ENCODE measurements at regions not wholly inside any gene's neighbourhood (a gene's known extent, or its start where the extent isn't known, plus 50 kb on each side); places are given as distances from the start of the nearest gene placed in this dataset.
"Not testable (repeated sequence)": the region's sequence is repeated elsewhere in the genome, so short reads cannot be mapped to it uniquely, and the experiment has no call there.

DNA sequence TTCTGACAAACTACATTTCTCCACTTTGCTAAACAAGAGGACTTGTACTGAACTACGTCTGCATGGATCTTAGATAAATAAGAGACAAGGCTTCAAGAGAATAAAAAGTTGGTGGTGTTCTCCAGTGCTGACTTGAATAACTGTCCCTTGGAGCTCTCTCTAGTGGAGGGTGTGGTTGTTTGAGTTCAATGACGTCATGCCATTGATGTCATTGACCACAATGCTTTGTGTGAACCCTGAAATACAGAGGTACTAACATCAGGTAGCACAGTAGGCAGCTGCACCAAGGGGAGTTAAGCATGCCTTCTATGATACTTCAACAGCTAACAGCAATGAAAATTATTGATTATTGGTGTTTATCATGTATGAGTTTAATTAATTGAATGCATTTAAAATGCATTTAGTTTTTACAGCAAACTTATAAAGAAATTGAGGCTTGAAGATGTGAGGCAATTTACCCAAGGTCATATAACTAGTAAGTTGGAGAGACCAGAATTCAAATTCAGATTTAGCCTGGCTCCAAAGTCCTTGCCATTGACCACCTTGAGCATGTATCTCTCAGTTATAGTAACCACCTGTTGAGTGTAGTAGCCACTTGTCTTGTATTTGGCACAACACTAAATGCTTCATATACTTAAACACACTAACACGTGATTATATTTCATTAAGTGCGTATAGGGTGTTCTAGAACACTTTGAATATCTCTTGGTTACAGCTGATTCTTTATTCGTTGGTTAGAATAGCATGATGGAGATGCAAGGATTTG, 126.0 kb upstream of the ANKRD28 start:
- in situ Hi-C loops (cut with MboI; ENCODE audit: low sequenced_read_pairs), result no loop called here
- no peak for DNase-seq (ENCODE audit: low spot score in 2 of 2)
- Histone ChIP-seq H3K9me3 (no peaks in the 10 kb centered on the region), H3K4me1 (no peaks in the 10 kb centered on the region), H3K36me3 (replicated peaks) (no peaks in the 10 kb centered on the region), H3K27me3 (ENCODE audit: low read depth) (0 out of 2 replicates have a peak, but pooled peaks cover 2% of the 10 kb centered on the region), H3K4me3 (no peak overlapping the region)

DNA sequence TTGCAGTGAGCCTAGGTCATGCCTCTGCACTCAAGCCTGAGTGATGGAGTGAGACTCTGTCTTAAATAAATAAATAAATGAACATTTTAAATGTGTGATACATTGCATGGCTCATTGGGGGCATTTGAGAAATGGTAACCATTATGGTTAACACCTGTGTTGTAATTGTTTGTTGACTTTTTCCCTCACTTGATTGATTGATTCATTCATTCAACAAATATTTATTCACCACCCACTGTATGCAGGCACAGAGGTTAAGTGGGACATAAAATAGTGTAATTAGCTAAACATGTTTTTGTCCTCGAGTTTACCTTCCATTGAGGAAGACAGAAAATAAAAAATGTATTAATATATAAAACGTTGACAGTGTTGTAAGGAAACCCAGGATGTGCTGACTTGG, 127.1 kb upstream of the ANKRD28 start:
- in situ Hi-C loops (cut with MboI; ENCODE audit: low sequenced_read_pairs), result no loop called here
- no peaks in the 10 kb centered on the region for H3K9me3 ChIP-seq
- no peak overlapping the region for H3K4me3 ChIP-seq
- no peak for DNase-seq (ENCODE audit: low spot score in 2 of 2)
- no peaks in the 10 kb centered on the region for H3K36me3 ChIP-seq (replicated peaks)
- 0 out of 2 replicates have a peak, but pooled peaks cover 2% of the 10 kb centered on the region for H3K27me3 ChIP-seq (ENCODE audit: low read depth)
- H3K4me1 ChIP-seq, result no peaks in the 10 kb centered on the region

- H3K9me3 ChIP-seq, result no peaks in the 10 kb centered on the region
- no peak overlapping the region for H3K4me3 ChIP-seq
- 0 out of 2 replicates have a peak, but pooled peaks cover 2% of the 10 kb centered on the region for H3K27me3 ChIP-seq (ENCODE audit: low read depth)
- H3K4me1 ChIP-seq, result no peaks in the 10 kb centered on the region
- no peaks in the 10 kb centered on the region for H3K36me3 ChIP-seq (replicated peaks)
- in situ Hi-C loops (cut with MboI; ENCODE audit: low sequenced_read_pairs), result no loop called here
- no peak for DNase-seq (ENCODE audit: low spot score in 2 of 2)
These were observed 129.1 kb upstream of the ANKRD28 start for GRCh38 chr3:15926871-15927270.

DNA sequence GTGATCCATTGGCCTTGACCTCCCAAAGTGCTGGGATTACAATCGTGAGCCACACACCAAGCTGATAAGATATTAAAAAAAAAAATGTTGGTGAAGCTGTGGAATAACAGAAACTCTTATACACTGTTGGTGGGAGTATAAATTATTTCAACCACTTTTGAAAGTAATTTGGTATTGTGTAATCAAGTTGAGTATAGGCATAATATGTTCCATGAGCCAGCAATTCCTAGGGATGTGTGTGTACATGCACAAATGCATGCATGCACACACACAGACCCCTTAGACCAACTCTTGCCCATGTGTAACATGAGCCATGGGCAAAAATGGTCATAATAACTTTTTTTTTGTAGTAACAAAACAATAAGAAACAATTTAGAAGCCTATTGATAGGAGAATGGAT, 130.2 kb upstream of the ANKRD28 start:
- DNase-seq (ENCODE audit: low spot score in 2 of 2), result no peak
- no peak overlapping the region for H3K4me3 ChIP-seq
- H3K27me3 ChIP-seq (ENCODE audit: low read depth), result 0 out of 2 replicates have a peak, but pooled peaks cover 2% of the 10 kb centered on the region
- no peaks in the 10 kb centered on the region for H3K36me3 ChIP-seq (replicated peaks)
- no peaks in the 10 kb centered on the region for H3K9me3 ChIP-seq
- no peaks in the 10 kb centered on the region for H3K4me1 ChIP-seq
- in situ Hi-C loops (cut with MboI; ENCODE audit: low sequenced_read_pairs), result no loop called here

GRCh38 chr3:15929944-15930571, 132.3 kb upstream of the ANKRD28 start:
- in situ Hi-C loops (cut with MboI; ENCODE audit: low sequenced_read_pairs), result no loop called here
- DNase-seq (ENCODE audit: low spot score in 2 of 2), result no peak

GRCh38 chr3:15932348-15933300, 134.8 kb upstream of the ANKRD28 start:
- DNase-seq (ENCODE audit: low spot score in 2 of 2), result no peak
- no peak overlapping the region for H3K4me3 ChIP-seq
- no peaks in the 10 kb centered on the region for H3K36me3 ChIP-seq (replicated peaks)
- H3K27me3 ChIP-seq (ENCODE audit: low read depth), result no peaks in the 10 kb centered on the region
- H3K4me1 ChIP-seq, result no peaks in the 10 kb centered on the region
- H3K9me3 ChIP-seq, result no peaks in the 10 kb centered on the region
- in situ Hi-C loops (cut with MboI; ENCODE audit: low sequenced_read_pairs), result no loop called here

More at GRCh38 chr3:15929944-15930571, 132.3 kb upstream of the ANKRD28 start:
- no peak overlapping the region for H3K4me3 ChIP-seq
- no peaks in the 10 kb centered on the region for H3K36me3 ChIP-seq (replicated peaks)
- no peaks in the 10 kb centered on the region for H3K27me3 ChIP-seq (ENCODE audit: low read depth)
- no peaks in the 10 kb centered on the region for H3K4me1 ChIP-seq
- no peaks in the 10 kb centered on the region for H3K9me3 ChIP-seq

GRCh38 chr3:15933439-15934139, 135.8 kb upstream of the ANKRD28 start:
- in situ Hi-C loops (cut with MboI; ENCODE audit: low sequenced_read_pairs), result no loop called here
- Histone ChIP-seq H3K9me3 (no peaks in the 10 kb centered on the region), H3K27me3 (ENCODE audit: low read depth) (no peaks in the 10 kb centered on the region), H3K36me3 (replicated peaks) (no peaks in the 10 kb centered on the region), H3K4me1 (no peaks in the 10 kb centered on the region), H3K4me3 (no peak overlapping the region)
- DNase-seq (ENCODE audit: low spot score in 2 of 2), result no peak

DNA sequence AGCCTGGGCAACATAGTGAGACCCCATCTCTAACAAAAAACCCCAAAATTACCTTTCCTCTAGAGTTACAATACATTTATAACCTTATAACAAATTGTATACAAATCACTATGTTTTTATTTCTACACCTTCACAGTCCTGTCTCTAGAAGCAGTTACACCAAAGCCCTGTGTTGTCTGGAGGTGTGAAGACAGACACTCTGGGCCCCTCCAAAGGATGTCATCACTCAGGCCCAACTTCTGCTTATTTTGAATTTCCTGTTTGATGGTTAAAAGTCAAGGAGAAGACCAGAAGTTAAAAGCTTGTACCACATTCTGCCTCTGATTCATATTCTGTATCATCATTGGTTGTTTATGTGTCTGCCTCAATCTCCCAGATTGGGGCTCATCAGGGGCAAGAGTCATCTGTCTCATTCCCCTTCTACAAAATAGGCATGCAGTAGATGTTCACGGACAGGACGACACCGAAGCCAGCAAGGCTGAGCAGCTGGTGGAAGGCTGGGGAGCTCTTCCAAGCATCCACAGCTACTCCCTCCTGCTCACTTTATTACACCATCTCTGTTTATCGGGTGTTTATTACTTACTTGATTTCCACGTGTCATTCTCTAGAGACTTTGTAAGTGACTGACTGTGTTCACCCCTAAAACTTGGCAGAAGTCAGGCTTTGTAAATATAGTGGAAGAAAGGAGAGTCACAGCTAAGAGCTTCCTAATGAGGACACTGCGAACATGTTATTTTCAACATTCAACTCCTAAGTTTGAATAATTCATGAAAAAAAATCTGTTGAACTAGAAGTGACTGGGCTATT, 136.8 kb upstream of the ANKRD28 start:
- Histone ChIP-seq H3K9me3 (no peaks in the 10 kb centered on the region), H3K4me1 (no peaks in the 10 kb centered on the region), H3K36me3 (replicated peaks) (no peaks in the 10 kb centered on the region), H3K4me3 (no peak overlapping the region), H3K27me3 (ENCODE audit: low read depth) (no peaks in the 10 kb centered on the region)
- in situ Hi-C loops (cut with MboI; ENCODE audit: low sequenced_read_pairs), result no loop called here
- no peak for DNase-seq (ENCODE audit: low spot score in 2 of 2)

DNA sequence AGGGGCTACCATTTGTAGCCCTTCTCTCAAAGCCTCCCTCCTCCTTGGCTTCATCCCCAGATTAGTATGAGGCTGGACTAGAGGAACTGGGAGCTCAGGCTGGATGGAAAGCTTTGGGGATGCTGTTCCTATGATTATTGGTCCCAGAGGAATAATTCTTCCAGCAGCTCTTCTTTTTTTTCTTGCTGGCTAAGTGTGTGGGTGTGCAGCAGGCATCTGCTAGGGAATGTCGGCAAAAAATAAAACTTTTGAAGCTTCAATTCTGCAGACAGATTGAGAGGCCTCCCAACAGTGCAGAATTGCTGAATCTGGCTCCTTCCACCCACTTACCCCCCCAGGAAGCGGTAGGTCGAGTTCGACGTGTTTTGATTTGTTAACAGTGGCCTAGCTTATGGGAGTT, 138.5 kb upstream of the ANKRD28 start:
- in situ Hi-C loops (cut with MboI; ENCODE audit: low sequenced_read_pairs), result no loop called here
- Histone ChIP-seq H3K27me3 (ENCODE audit: low read depth) (no peaks in the 10 kb centered on the region), H3K36me3 (replicated peaks) (no peaks in the 10 kb centered on the region), H3K4me3 (no peak overlapping the region), H3K9me3 (no peaks in the 10 kb centered on the region), H3K4me1 (no peaks in the 10 kb centered on the region)
- no peak for DNase-seq (ENCODE audit: low spot score in 2 of 2)

GRCh38 chr3:15940641-15941040, 142.9 kb upstream of the ANKRD28 start:
- no peak overlapping the region for H3K4me3 ChIP-seq
- no peak for DNase-seq (ENCODE audit: low spot score in 2 of 2)
- no peaks in the 10 kb centered on the region for H3K4me1 ChIP-seq
- in situ Hi-C loops (cut with MboI; ENCODE audit: low sequenced_read_pairs), result no loop called here
- H3K9me3 ChIP-seq, result no peaks in the 10 kb centered on the region
- no peaks in the 10 kb centered on the region for H3K27me3 ChIP-seq (ENCODE audit: low read depth)
- H3K36me3 ChIP-seq (replicated peaks), result no peaks in the 10 kb centered on the region

DNA sequence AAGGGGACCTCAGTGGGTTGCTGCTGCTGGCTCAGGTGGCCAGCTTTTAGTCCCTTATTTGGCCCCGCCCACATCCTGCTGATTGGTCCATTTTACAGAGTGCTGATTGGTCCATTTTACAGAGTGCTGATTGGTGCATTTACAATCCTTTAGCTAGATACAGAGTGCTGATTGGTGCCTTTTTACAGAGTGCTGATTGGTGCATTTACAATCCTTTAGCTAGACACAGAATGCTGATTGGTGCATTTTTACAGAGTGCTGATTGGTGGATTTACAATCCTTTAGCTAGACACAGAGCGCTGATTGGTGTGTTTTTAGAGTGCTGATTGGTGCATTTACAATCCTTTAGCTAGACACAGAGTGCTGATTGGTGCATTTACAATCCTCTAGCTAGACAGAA, 143.7 kb upstream of the ANKRD28 start:
- H3K4me3 ChIP-seq; H3K9me3 ChIP-seq; H3K4me1 ChIP-seq; H3K27me3 ChIP-seq (ENCODE audit: low read depth); DNase-seq (ENCODE audit: low spot score in 2 of 2); H3K36me3 ChIP-seq (replicated peaks); in situ Hi-C loops (cut with MboI; ENCODE audit: low sequenced_read_pairs): not testable (repeated sequence)

- no peak for DNase-seq (ENCODE audit: low spot score in 2 of 2)
- H3K4me3 ChIP-seq, result no peak overlapping the region
- in situ Hi-C loops (cut with MboI; ENCODE audit: low sequenced_read_pairs), result no loop called here
These were observed 144.2 kb upstream of the ANKRD28 start for GRCh38 chr3:15941958-15942357.

DNA sequence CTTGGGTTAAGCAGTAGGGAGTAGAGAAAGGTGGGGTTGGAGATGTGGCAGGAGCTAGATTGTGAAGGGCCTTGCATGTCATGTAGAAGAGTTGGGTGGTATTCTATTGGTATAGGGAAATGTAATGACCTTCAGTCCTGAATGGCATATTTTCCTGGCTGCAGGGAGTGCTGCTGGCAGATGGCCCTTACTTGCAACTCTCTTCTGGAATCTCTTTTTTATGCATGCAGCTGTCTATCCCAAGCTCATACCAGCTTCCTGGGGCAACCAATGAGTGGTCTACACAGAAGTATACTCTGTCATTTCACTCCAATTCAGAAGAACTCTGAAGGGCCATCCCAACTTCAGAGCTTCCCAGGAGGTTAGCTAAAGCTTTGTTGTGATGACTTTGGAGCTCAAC, 144.7 kb upstream of the ANKRD28 start:
- H3K9me3 ChIP-seq, result no peaks in the 10 kb centered on the region
- no peaks in the 10 kb centered on the region for H3K27me3 ChIP-seq (ENCODE audit: low read depth)
- no peak overlapping the region for H3K4me3 ChIP-seq
- no peaks in the 10 kb centered on the region for H3K4me1 ChIP-seq
- no peak for DNase-seq (ENCODE audit: low spot score in 2 of 2)
- in situ Hi-C loops (cut with MboI; ENCODE audit: low sequenced_read_pairs), result no loop called here
- no peaks in the 10 kb centered on the region for H3K36me3 ChIP-seq (replicated peaks)

More at GRCh38 chr3:15941958-15942357, 144.2 kb upstream of the ANKRD28 start:
- H3K27me3 ChIP-seq (ENCODE audit: low read depth), result no peaks in the 10 kb centered on the region
- no peaks in the 10 kb centered on the region for H3K4me1 ChIP-seq
- no peaks in the 10 kb centered on the region for H3K36me3 ChIP-seq (replicated peaks)
- no peaks in the 10 kb centered on the region for H3K9me3 ChIP-seq

Data from HAP-1 (cell line).